Vagina (tissue), 2 donors: ENCODE measurements at regions not wholly inside any gene's neighbourhood (a gene's known extent, or its start where the extent isn't known, plus 50 kb on each side); places are given as distances from the start of the nearest gene placed in this dataset.

Experiments
- DNase-seq, 2 donors: peaks; one replicate each; pipeline ENCODE4 v3.0.0-alpha.2; 2017; ENCODE audit errors: extremely low spot score in 2 of 2
- H3K27ac ChIP-seq: fragments of 200-600 bp; sonication (generic); one replicate; pipeline ENCODE4 v1.5.1; 2019
- H3K27me3 ChIP-seq: fragments of 200-600 bp; sonication (generic); one replicate; pipeline ENCODE4 v1.5.1; 2019
- H3K36me3 ChIP-seq, 2 donors: fragments of 200-600 bp; sonication (generic); one replicate each; pipeline ENCODE4 v1.5.1; 2017 to 2019
- H3K4me1 ChIP-seq: fragments of 200-600 bp; sonication (generic); one replicate; pipeline ENCODE4 v1.5.1; 2019
- H3K4me3 ChIP-seq, 2 donors: fragments of 200-600 bp; sonication (generic); 1 replicate in 1 of 2; 2 replicates in 1 of 2; pipeline ENCODE4 v1.5.1; 2016 to 2019
- H3K9me3 ChIP-seq: fragments of 200-600 bp; sonication (generic); one replicate; pipeline ENCODE4 v1.5.1; 2019
- POLR2A ChIP-seq, 2 donors: fragments of 450-650 bp; IDR thresholded peaks; one replicate each; pipeline ENCODE4 v1.6.1; 2017; ENCODE audit warnings: antibody characterized with exemption in 2 of 2, mild to moderate bottlenecking in 2 of 2, moderate library complexity in 2 of 2
- POLR2AphosphoS5 ChIP-seq, 2 donors: sonication (generic); formaldehyde crosslinking; IDR thresholded peaks; one replicate each; pipeline ENCODE4 v1.9.0; 2017; ENCODE audit warnings: antibody characterized with exemption in 2 of 2, mild to moderate bottlenecking in 2 of 2, low read depth in 1 of 2; ENCODE audit not compliant: insufficient read depth in 1 of 2
- intact Hi-C: fragments of 100-400 bp; cut with DNase I; formaldehyde crosslinking; loops from one replicate; pipeline ENCODE4 v1.15.1; 2023
- TF ChIP-seq, protein P1 (sequence below), 3 experiments: fragments of 450-650 bp in 2 of 3; fragments of 200-600 bp in 1 of 3; sonication (generic) in 1 of 3; IDR thresholded peaks; one replicate each; pipeline ENCODE4 v1.5.1; 2017 to 2019; ENCODE audit warnings: antibody characterized with exemption in 3 of 3, mild to moderate bottlenecking in 2 of 3, moderate library complexity in 2 of 3

DNA sequence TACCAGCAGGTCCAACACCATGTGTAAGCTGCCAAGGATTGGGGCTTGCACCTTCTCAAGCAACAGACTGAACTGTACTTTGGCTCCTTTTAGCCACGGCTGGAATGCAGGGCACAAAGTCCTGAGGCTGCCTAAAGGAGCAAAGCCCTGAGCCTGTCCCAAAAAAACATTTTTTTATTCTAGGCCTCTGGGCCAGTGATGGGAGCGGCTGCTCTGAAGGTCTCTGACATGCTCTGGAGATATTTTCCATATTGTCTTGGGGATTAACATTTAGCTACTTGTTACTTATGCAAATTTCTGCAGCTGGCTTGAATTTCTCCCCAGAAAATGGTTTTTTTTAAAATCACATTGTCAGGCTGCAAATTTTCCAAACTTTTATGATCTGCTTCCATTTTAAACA, 885.3 kb downstream of the GLUD2 start:
- H3K27ac ChIP-seq, result no peak overlapping the region
- no peak overlapping the region for H3K4me3 ChIP-seq
- TF ChIP-seq, protein P1, sequence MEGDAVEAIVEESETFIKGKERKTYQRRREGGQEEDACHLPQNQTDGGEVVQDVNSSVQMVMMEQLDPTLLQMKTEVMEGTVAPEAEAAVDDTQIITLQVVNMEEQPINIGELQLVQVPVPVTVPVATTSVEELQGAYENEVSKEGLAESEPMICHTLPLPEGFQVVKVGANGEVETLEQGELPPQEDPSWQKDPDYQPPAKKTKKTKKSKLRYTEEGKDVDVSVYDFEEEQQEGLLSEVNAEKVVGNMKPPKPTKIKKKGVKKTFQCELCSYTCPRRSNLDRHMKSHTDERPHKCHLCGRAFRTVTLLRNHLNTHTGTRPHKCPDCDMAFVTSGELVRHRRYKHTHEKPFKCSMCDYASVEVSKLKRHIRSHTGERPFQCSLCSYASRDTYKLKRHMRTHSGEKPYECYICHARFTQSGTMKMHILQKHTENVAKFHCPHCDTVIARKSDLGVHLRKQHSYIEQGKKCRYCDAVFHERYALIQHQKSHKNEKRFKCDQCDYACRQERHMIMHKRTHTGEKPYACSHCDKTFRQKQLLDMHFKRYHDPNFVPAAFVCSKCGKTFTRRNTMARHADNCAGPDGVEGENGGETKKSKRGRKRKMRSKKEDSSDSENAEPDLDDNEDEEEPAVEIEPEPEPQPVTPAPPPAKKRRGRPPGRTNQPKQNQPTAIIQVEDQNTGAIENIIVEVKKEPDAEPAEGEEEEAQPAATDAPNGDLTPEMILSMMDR (IDR thresholded peaks at IDR 0.05), result no peak
- TF ChIP-seq POLR2A (IDR thresholded peaks at IDR 0.05) (no peak), POLR2AphosphoS5 (IDR thresholded peaks at IDR 0.05; ENCODE audit: insufficient read depth in 1 of 2, low read depth in 1 of 2) (no peak)
- H3K9me3 ChIP-seq, result no peaks in the 10 kb centered on the region
- no peaks in the 10 kb centered on the region for H3K27me3 ChIP-seq
- no peaks in the 10 kb centered on the region for H3K4me1 ChIP-seq
- intact Hi-C loops, result no loop called here
- H3K36me3 ChIP-seq, result no peaks in the 10 kb centered on the region
- DNase-seq, result no peak

DNA sequence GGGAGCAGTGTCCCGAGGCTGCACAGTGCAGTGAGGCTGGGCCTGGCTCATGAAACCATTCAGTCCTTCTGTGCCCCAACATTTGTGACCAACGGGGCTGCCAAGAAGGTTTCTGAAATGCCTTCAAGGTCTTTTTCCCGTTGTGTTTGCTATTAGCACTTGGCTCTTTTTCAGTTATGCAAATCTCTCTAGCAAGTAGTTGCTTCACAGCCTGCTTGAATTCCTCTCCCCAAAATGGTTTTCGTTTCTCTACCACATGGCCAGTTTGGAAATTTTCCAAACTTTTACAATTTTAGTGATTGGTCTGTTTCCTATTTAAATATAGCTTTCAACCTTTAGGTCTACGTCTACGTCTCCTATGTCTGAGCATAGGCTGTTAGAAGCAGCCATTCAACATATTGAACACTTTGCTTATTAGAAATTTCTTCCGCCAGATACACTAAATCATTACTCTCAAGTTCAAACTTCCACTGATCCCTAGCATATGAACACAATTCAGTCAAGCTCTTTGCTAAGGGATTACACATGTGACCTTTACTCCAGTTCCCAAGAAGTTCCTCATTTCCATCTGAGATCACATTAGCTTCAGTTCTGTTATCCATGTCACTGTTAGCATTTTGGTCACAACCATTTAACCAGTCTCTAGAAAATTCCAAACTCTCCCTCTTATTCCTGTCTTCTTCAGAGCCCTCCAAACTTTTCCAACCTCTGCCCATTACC, 901.8 kb downstream of the GLUD2 start:
- DNase-seq, result no peak
- Histone ChIP-seq H3K4me1 (no peaks in the 10 kb centered on the region), H3K36me3 (no peaks in the 10 kb centered on the region), H3K27ac (no peak overlapping the region), H3K4me3 (no peak overlapping the region), H3K9me3 (no peaks in the 10 kb centered on the region), H3K27me3 (no peaks in the 10 kb centered on the region)
- TF ChIP-seq POLR2AphosphoS5 (IDR thresholded peaks at IDR 0.05; ENCODE audit: insufficient read depth in 1 of 2, low read depth in 1 of 2) (no peak), POLR2A (IDR thresholded peaks at IDR 0.05) (no peak)
- TF ChIP-seq, protein P1 (IDR thresholded peaks at IDR 0.05), result no peak
- intact Hi-C loops, result no loop called here

DNA sequence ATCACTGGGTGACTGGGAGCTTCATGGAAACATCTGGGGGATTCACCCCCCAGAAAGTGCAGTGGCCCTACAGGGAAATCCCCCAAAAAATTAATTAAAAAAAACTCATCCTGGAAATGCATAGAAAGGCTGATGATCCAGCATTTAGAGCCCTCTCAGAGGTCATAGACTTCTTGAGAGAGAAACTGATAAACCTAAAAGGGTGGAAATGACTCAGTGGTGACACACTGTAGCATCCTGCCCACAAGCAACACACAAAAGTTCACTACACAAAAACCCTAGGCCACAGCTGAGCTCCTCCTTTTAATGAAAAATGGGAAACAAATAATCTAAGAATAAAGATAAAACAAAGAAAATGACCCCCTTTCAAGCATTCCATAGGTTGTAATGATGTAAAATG, 911.5 kb downstream of the GLUD2 start:
- intact Hi-C loops, result no loop called here
- Histone ChIP-seq H3K9me3 (no peaks in the 10 kb centered on the region), H3K27ac (no peak overlapping the region), H3K27me3 (no peaks in the 10 kb centered on the region), H3K4me3 (no peak overlapping the region), H3K4me1 (no peaks in the 10 kb centered on the region), H3K36me3 (no peaks in the 10 kb centered on the region)
- TF ChIP-seq POLR2AphosphoS5 (IDR thresholded peaks at IDR 0.05; ENCODE audit: insufficient read depth in 1 of 2, low read depth in 1 of 2) (no peak), POLR2A (IDR thresholded peaks at IDR 0.05) (no peak)
- TF ChIP-seq, protein P1 (IDR thresholded peaks at IDR 0.05), result no peak
- no peak for DNase-seq

- H3K36me3 ChIP-seq, result no peaks in the 10 kb centered on the region
- TF ChIP-seq, protein P1 (IDR thresholded peaks at IDR 0.05), result no peak
- TF ChIP-seq POLR2A (IDR thresholded peaks at IDR 0.05) (no peak), POLR2AphosphoS5 (IDR thresholded peaks at IDR 0.05; ENCODE audit: insufficient read depth in 1 of 2, low read depth in 1 of 2) (no peak)
- no peaks in the 10 kb centered on the region for H3K4me1 ChIP-seq
- H3K27me3 ChIP-seq, result no peaks in the 10 kb centered on the region
- no peak overlapping the region for H3K4me3 ChIP-seq
- H3K27ac ChIP-seq, result no peak overlapping the region
- intact Hi-C loops, result no loop called here
- no peaks in the 10 kb centered on the region for H3K9me3 ChIP-seq
- DNase-seq, result no peak
These were observed 928.3 kb downstream of the GLUD2 start for GRCh38 chrX:121975671-121976070.

DNA sequence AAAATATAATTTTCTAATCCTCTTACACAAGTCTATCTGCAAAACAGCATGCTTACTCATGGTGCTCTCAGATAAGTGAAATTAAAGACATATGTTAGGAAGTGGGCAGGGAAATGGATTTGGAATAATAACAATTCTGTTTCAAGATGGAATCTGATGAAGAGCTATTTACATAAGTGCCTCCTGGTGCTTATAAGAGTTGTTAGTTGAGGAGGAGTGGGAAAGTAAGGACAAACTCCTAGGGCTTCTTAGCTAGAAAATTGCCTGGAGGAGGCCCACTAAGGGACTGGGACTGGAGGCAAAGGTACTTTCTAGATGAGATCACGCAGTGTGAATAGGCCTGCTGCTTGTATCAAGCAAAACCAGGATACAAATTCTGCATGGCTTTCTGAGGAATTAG, 939.8 kb downstream of the GLUD2 start:
- H3K9me3 ChIP-seq, result no peaks in the 10 kb centered on the region
- intact Hi-C loops, result no loop called here
- H3K27me3 ChIP-seq, result no peaks in the 10 kb centered on the region
- H3K27ac ChIP-seq, result no peak overlapping the region
- no peaks in the 10 kb centered on the region for H3K4me1 ChIP-seq
- H3K36me3 ChIP-seq, result no peaks in the 10 kb centered on the region
- no peak for TF ChIP-seq POLR2A (IDR thresholded peaks at IDR 0.05)
- no peak for TF ChIP-seq POLR2AphosphoS5 (IDR thresholded peaks at IDR 0.05; ENCODE audit: insufficient read depth in 1 of 2, low read depth in 1 of 2)
- TF ChIP-seq, protein P1 (IDR thresholded peaks at IDR 0.05), result no peak
- H3K4me3 ChIP-seq, result no peak overlapping the region
- DNase-seq, result no peak
